HCT116 (cell line): ENCODE measurements at regions not wholly inside any gene's neighbourhood (a gene's known extent, or its start where the extent isn't known, plus 50 kb on each side); places are given as distances from the start of the nearest gene placed in this dataset.

Source experiments
- CTCF ChIP-seq, 3 experiments: fragments of 200-600 bp in 1 of 3; sonication (generic) in 1 of 3; IDR thresholded peaks in 2 of 3; conservative IDR thresholded peaks in 1 of 3; 2 replicates each; pipeline ENCODE4 v1.5.1; 2012 to 2017; ENCODE audit warnings: low read depth in 2 of 3, low read length in 2 of 3, antibody characterized with exemption in 1 of 3, borderline replicate concordance in 1 of 3, control low read depth in 1 of 3, mild to moderate bottlenecking in 1 of 3, mixed read lengths in 1 of 3, mixed run types in 1 of 3, moderate library complexity in 1 of 3; ENCODE audit not compliant: insufficient read depth in 1 of 3
- ZBTB33 ChIP-seq: IDR thresholded peaks from 2 replicates; pipeline ENCODE4 v1.6.1; 2011; ENCODE audit warnings: mild to moderate bottlenecking, low read length, moderate library complexity; ENCODE audit not compliant: insufficient replicate concordance; ENCODE audit errors: extremely low read depth

GRCh38 chr5:91243852-91244251, 139.3 kb downstream of the ARRDC3 start:
- TF ChIP-seq ZBTB33 (no peak), CTCF (IDR thresholded peaks at IDR 0.05 in 2 of 3, conservative IDR thresholded peaks at IDR 0.05 in 1 of 3; ENCODE audit: borderline replicate concordance in 1 of 3, insufficient read depth in 1 of 3, low read depth in 2 of 3, low read length in 2 of 3) (no peak)
